OCI-LY1 (cell line): ENCODE measurements at regions not wholly inside any gene's neighbourhood (a gene's known extent, or its start where the extent isn't known, plus 50 kb on each side); places are given as distances from the start of the nearest gene placed in this dataset.

Source experiments
- H2AFZ ChIP-seq: fragments of 200-600 bp; sonication (generic), shearing (Covaris generic); 2 replicates; pipeline ENCODE4 v1.6.0; 2014; ENCODE audit warnings: antibody characterized with exemption, mild to moderate bottlenecking, low read length
- H3F3A ChIP-seq: fragments of 200-600 bp; sonication (generic), shearing (Covaris generic); 2 replicates; pipeline ENCODE4 v1.6.0; 2014; ENCODE audit warnings: mild to moderate bottlenecking, antibody characterized with exemption, low read length, moderate library complexity; ENCODE audit not compliant: insufficient read depth
- H3K27ac ChIP-seq: fragments of 200-600 bp; sonication (generic); 2 replicates; pipeline ENCODE4 v1.5.1; 2014; ENCODE audit warnings: low read length, mixed run types, mild to moderate bottlenecking, low read depth; ENCODE audit not compliant: poor library complexity, severe bottlenecking
- H3K27me3 ChIP-seq: fragments of 200-600 bp; sonication (generic); 2 replicates; pipeline ENCODE4 v1.6.0; 2014; ENCODE audit warnings: antibody characterized with exemption, mild to moderate bottlenecking, low read length, moderate library complexity; ENCODE audit not compliant: insufficient read depth
- H3K36me3 ChIP-seq: fragments of 200-600 bp; sonication (generic); 2 replicates; pipeline ENCODE4 v1.6.1; 2014; ENCODE audit warnings: mild to moderate bottlenecking, antibody characterized with exemption, low read length, moderate library complexity, mixed read lengths; ENCODE audit not compliant: insufficient read depth
- H3K4me1 ChIP-seq: fragments of 200-600 bp; sonication (generic); 2 replicates; pipeline ENCODE4 v1.5.1; 2014; ENCODE audit warnings: mild to moderate bottlenecking, low read length, moderate library complexity; ENCODE audit not compliant: insufficient read depth, severe bottlenecking
- H3K4me2 ChIP-seq: fragments of 200-600 bp; sonication (generic), shearing (Covaris generic); 2 replicates; pipeline ENCODE4 v1.6.1; 2014; ENCODE audit warnings: low read length
- H3K4me3 ChIP-seq: fragments of 200-600 bp; sonication (generic); 2 replicates; pipeline ENCODE4 v1.5.1; 2014; ENCODE audit warnings: low read length, low read depth, mild to moderate bottlenecking, mixed read lengths; ENCODE audit not compliant: poor library complexity, severe bottlenecking
- H3K79me2 ChIP-seq: fragments of 200-600 bp; shearing (Covaris generic); 2 replicates; pipeline ENCODE4 v1.6.1; 2016; ENCODE audit warnings: mixed run types, low read length, mixed read lengths; ENCODE audit not compliant: insufficient read depth
- H3K9ac ChIP-seq: fragments of 200-600 bp; sonication (generic), shearing (Covaris generic); 2 replicates; pipeline ENCODE4 v1.6.1; 2014; ENCODE audit warnings: mild to moderate bottlenecking, low read length, mixed read lengths
- H3K9me2 ChIP-seq: fragments of 200-600 bp; sonication (generic), shearing (Covaris generic); 2 replicates; pipeline ENCODE4 v1.6.1; 2014; ENCODE audit warnings: low read depth, mild to moderate bottlenecking, low read length, mixed read lengths
- H3K9me3 ChIP-seq: fragments of 200-600 bp; shearing (Covaris generic); 2 replicates; pipeline ENCODE4 v1.6.1; 2014; ENCODE audit warnings: low read length, mixed read lengths
- H4K20me1 ChIP-seq: fragments of 200-600 bp; sonication (generic), shearing (Covaris generic); 2 replicates; pipeline ENCODE4 v1.6.0; 2016; ENCODE audit warnings: mild to moderate bottlenecking, low read length; ENCODE audit not compliant: insufficient read depth
- CTCF ChIP-seq: fragments of 200-600 bp; sonication (generic), shearing (Covaris generic); IDR thresholded peaks from 2 replicates; pipeline ENCODE4 v1.5.1; 2017; ENCODE audit warnings: mild to moderate bottlenecking, antibody characterized with exemption, low read length, moderate library complexity, mixed read lengths
- EZH2 ChIP-seq: fragments of 200-600 bp; sonication (generic), shearing (Covaris generic); IDR thresholded peaks from 2 replicates; pipeline ENCODE4 v1.8.0; 2017; ENCODE audit warnings: borderline replicate concordance, mixed run types, mild to moderate bottlenecking, antibody characterized with exemption, low read length, moderate library complexity, mixed read lengths

- H3K9me2 ChIP-seq = no peaks in the 10 kb centered on the region
- no peaks in the 10 kb centered on the region for H3K9me3 ChIP-seq
- H3K4me3 ChIP-seq = no peak overlapping the region
- no peak overlapping the region for H3K27ac ChIP-seq
- no peaks in the 10 kb centered on the region for H3F3A ChIP-seq
- H3K79me2 ChIP-seq = no peaks in the 10 kb centered on the region
- no peaks in the 10 kb centered on the region for H3K4me1 ChIP-seq
- no peaks in the 10 kb centered on the region for H3K36me3 ChIP-seq
- no peak overlapping the region for H3K9ac ChIP-seq
- H2AFZ ChIP-seq = no peak overlapping the region
- H3K27me3 ChIP-seq = no peaks in the 10 kb centered on the region
- TF ChIP-seq EZH2 = no peak
- TF ChIP-seq CTCF = no peak
- H3K4me2 ChIP-seq = no peak overlapping the region
- H4K20me1 ChIP-seq = no peaks in the 10 kb centered on the region
These were observed 52.5 kb upstream of the COL21A1 start for GRCh38 chr6:56299916-56300315.

GRCh38 chr6:56297022-56297989 lies 49.9 kb upstream of the COL21A1 start:
- Histone ChIP-seq H3K27ac (no peak overlapping the region), H3K4me2 (no peak overlapping the region), H3K27me3 (no peaks in the 10 kb centered on the region), H3F3A (no peaks in the 10 kb centered on the region), H3K9ac (no peak overlapping the region), H3K79me2 (no peaks in the 10 kb centered on the region), H3K4me1 (no peaks in the 10 kb centered on the region), H4K20me1 (no peaks in the 10 kb centered on the region), H3K9me2 (no peaks in the 10 kb centered on the region), H3K9me3 (no peaks in the 10 kb centered on the region), H2AFZ (no peak overlapping the region), H3K36me3 (no peaks in the 10 kb centered on the region), H3K4me3 (no peak overlapping the region)
- TF ChIP-seq EZH2 (no peak), CTCF (no peak)
